ENCODE measurements at regions not wholly inside any gene's neighbourhood (a gene's known extent, or its start where the extent isn't known, plus 50 kb on each side); places are given as distances from the start of the nearest gene placed in this dataset.

- no peak for TF ChIP-seq CTCF (IDR thresholded peaks at IDR 0.05)
- TF ChIP-seq EZH2 (IDR thresholded peaks at IDR 0.05) = no peak
- peak; percentile 77 for TF ChIP-seq EZH2phosphoT487 (IDR thresholded peaks at IDR 0.05)
These were observed 1478.3 kb upstream of the CDH9 start for GRCh38 chr5:28516722-28517121.
